Right renal pelvis (tissue), 4 donors: ENCODE measurements at regions not wholly inside any gene's neighbourhood (a gene's known extent, or its start where the extent isn't known, plus 50 kb on each side); places are given as distances from the start of the nearest gene placed in this dataset.

Experiments used
- DNase-seq, 4 donors: peaks; one replicate each; pipeline ENCODE4 v3.0.0-alpha.2; 2013; ENCODE audit warnings: low read depth in 4 of 4, low spot score in 3 of 4, missing footprints in 1 of 4

- no peak for DNase-seq
These were observed 52.3 kb downstream of the HDGFL1 start for GRCh38 chr6:22621701-22622100.

GRCh38 chr6:22622351-22622750 lies 53.0 kb downstream of the HDGFL1 start:
- DNase-seq = no peak

GRCh38 chr6:22622813-22623212 lies 53.4 kb downstream of the HDGFL1 start:
- DNase-seq = no peak

- DNase-seq = no peak
These were observed 58.3 kb downstream of the HDGFL1 start for GRCh38 chr6:22627644-22628043.

GRCh38 chr6:22631091-22631490 lies 61.7 kb downstream of the HDGFL1 start:
- DNase-seq = no peak

GRCh38 chr6:22632581-22633145 lies 63.3 kb downstream of the HDGFL1 start:
- DNase-seq = no peak

GRCh38 chr6:22636452-22636851 lies 67.1 kb downstream of the HDGFL1 start:
- DNase-seq = peak in 1 of 4 donors; percentile 29

- no peak for DNase-seq
These were observed 68.4 kb downstream of the HDGFL1 start for GRCh38 chr6:22637782-22638181.

GRCh38 chr6:22638320-22638719 lies 69.0 kb downstream of the HDGFL1 start:
- DNase-seq = no peak

GRCh38 chr6:22642254-22642653 lies 72.9 kb downstream of the HDGFL1 start:
- DNase-seq = no peak

- DNase-seq = no peak
These were observed 74.4 kb downstream of the HDGFL1 start for GRCh38 chr6:22643780-22644179.

- DNase-seq = no peak
These were observed 78.4 kb downstream of the HDGFL1 start for GRCh38 chr6:22647719-22648118.

GRCh38 chr6:22651731-22652130 lies 82.4 kb downstream of the HDGFL1 start:
- no peak for DNase-seq

GRCh38 chr6:22653980-22654610 lies 84.7 kb downstream of the HDGFL1 start:
- no peak for DNase-seq

- no peak for DNase-seq
These were observed 87.5 kb downstream of the HDGFL1 start for GRCh38 chr6:22656706-22657351.

GRCh38 chr6:22657352-22657980 lies 88.1 kb downstream of the HDGFL1 start:
- no peak for DNase-seq

- no peak for DNase-seq
These were observed 88.8 kb downstream of the HDGFL1 start for GRCh38 chr6:22658183-22658582.

- DNase-seq = no peak
These were observed 89.6 kb downstream of the HDGFL1 start for GRCh38 chr6:22658934-22659333.

GRCh38 chr6:22664968-22665367 lies 95.6 kb downstream of the HDGFL1 start:
- no peak for DNase-seq

GRCh38 chr6:22666021-22666420 lies 96.7 kb downstream of the HDGFL1 start:
- DNase-seq = no peak

GRCh38 chr6:22666586-22666985 lies 97.2 kb downstream of the HDGFL1 start:
- DNase-seq = no peak

- DNase-seq = no peak
These were observed 98.5 kb downstream of the HDGFL1 start for GRCh38 chr6:22667855-22668254.
